ENCODE measurements at regions not wholly inside any gene's neighbourhood (a gene's known extent, or its start where the extent isn't known, plus 50 kb on each side); places are given as distances from the start of the nearest gene placed in this dataset.

- TF ChIP-seq CTCF (IDR thresholded peaks at IDR 0.05): no peak
- TF ChIP-seq POLR2A (IDR thresholded peaks at IDR 0.05): no peak
These were observed 293.5 kb downstream of the SMOC2 start for GRCh38 chr6:168734523-168734922.

Data from tibial nerve (tissue), 3 donors.